ENCODE measurements at regions not wholly inside any gene's neighbourhood (a gene's known extent, or its start where the extent isn't known, plus 50 kb on each side); places are given as distances from the start of the nearest gene placed in this dataset.
A peak's percentile ranks its signal among the peaks of the same experiment; 100 is the strongest.

DNA sequence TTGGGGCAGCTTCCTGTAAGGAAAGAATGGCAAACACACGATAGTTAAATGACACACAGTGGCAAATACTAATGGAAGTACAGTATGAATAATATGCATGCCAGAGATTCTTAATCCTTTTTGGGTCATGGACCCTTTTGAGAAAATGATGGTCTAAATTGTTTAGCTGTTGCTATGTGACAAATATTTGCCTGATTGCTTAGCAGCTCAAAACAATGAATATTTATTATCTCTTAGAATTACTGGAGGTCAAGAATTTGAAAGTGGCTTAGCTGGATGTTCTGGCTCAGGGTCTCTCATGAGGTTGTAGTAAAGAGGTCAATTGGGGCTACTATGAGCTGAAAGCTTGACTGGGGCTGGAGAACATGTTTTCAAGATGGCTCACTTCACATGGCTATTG is 69.7 kb downstream of the FANCF start:
- ChIA-PET POLR2A (no interaction called here), CTCF (interaction anchor here (0.8 to 3.1 kb wide), 5 partner anchors 11 to 425 kb away, joined by 3 to 12 read pairs (median 3); no protein-coding TSS in a partner anchor)
- TF ChIP-seq, protein P1, sequence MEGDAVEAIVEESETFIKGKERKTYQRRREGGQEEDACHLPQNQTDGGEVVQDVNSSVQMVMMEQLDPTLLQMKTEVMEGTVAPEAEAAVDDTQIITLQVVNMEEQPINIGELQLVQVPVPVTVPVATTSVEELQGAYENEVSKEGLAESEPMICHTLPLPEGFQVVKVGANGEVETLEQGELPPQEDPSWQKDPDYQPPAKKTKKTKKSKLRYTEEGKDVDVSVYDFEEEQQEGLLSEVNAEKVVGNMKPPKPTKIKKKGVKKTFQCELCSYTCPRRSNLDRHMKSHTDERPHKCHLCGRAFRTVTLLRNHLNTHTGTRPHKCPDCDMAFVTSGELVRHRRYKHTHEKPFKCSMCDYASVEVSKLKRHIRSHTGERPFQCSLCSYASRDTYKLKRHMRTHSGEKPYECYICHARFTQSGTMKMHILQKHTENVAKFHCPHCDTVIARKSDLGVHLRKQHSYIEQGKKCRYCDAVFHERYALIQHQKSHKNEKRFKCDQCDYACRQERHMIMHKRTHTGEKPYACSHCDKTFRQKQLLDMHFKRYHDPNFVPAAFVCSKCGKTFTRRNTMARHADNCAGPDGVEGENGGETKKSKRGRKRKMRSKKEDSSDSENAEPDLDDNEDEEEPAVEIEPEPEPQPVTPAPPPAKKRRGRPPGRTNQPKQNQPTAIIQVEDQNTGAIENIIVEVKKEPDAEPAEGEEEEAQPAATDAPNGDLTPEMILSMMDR (IDR thresholded peaks at IDR 0.05; ENCODE audit: control extremely low read depth, extremely low read depth, low read depth, missing control alignments), result no peak
- no peak for DNase-seq (ENCODE audit: extremely low spot score)

GRCh38 chr11:22554221-22554620 is 71.4 kb downstream of the FANCF start:
- CTCF ChIA-PET, result interaction anchor here (0.9 to 2.2 kb wide), 4 partner anchors 10 to 233 kb away, joined by 3 to 5 read pairs (median 5); no protein-coding TSS in a partner anchor
- POLR2A ChIA-PET, result no interaction called here
- peak; percentile 13 for DNase-seq (ENCODE audit: extremely low spot score)
- TF ChIP-seq, protein P1 (IDR thresholded peaks at IDR 0.05; ENCODE audit: control extremely low read depth, extremely low read depth, low read depth, missing control alignments), result no peak

DNA sequence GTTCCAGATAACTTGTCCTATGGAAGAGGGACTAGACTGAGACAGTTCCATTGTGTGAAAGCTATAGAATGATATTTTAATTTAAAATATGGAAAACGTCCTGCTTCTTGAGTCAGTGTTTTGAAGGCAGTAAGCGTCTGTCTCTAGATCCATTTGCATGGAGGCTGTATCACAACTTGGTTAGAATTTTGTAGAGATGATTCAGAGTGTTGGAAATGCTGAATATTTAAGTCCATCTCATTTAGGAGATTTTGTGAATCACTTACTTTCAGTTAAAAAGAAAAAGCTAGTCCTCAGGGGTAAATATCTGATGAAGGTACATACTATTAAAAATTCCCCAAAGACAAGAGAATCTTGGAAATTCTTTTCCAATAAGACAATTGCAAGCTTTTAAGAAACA is 72.7 kb downstream of the FANCF start:
- POLR2A ChIA-PET, result no interaction called here
- CTCF ChIA-PET, result interaction anchor here (2.0 to 2.2 kb wide), 2 partner anchors 14 to 235 kb away, joined by 5 to 6 read pairs; no protein-coding TSS in a partner anchor
- TF ChIP-seq, protein P1 (IDR thresholded peaks at IDR 0.05; ENCODE audit: control extremely low read depth, extremely low read depth, low read depth, missing control alignments), result no peak
- DNase-seq (ENCODE audit: extremely low spot score), result no peak

DNA sequence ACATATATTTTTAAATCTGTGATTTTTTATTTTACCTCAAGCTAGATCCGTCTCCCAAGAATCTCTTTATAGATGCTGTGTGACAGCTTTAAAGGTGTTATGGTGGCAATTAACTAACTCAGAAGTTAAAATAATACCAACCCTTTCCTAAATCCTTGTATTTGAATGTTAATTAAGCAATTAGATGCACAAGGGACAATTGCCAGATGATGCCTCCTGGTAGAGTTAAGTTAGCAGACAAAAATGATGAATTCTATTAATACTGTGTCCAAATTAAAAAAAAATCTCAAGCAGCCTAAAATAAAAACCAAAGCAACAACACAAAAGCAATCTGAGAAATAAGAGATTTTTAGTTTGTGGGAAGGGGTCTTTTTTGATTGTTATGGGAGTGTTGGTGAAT is 78.9 kb downstream of the FANCF start:
- POLR2A ChIA-PET, result no interaction called here
- TF ChIP-seq, protein P1 (IDR thresholded peaks at IDR 0.05; ENCODE audit: control extremely low read depth, extremely low read depth, low read depth, missing control alignments), result no peak
- DNase-seq (ENCODE audit: extremely low spot score), result no peak
- CTCF ChIA-PET, result no interaction called here

- ChIA-PET POLR2A (no interaction called here), CTCF (interaction anchor here (0.9 to 1.3 kb wide), 2 partner anchors 9 to 235 kb away, joined by 3 to 4 read pairs; no protein-coding TSS in a partner anchor)
- no peak for DNase-seq (ENCODE audit: extremely low spot score)
- TF ChIP-seq, protein P1 (IDR thresholded peaks at IDR 0.05; ENCODE audit: control extremely low read depth, extremely low read depth, low read depth, missing control alignments), result no peak
Observed at GRCh38 chr11:22543261-22543660, 82.4 kb downstream of the FANCF start.

DNA sequence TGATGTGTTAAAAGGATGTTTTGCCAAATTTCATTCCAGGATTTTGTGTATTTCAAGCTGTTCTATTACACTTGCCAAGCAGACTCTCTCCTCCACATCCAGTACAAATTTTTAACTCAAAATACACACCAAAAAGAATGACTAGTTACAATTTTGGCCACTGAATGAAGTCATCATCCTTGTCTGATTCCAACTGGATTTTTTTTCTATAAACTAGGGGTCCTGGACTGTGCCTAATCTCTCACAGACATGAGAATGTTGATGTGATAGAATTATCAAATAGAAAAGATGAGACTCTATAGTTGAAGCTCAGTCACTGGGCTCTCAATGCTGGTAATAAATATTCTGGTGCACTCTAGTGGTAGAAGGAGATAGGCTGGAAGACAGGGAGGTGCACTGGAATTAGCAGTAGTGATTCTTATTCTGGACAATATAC is 85.8 kb downstream of the FANCF start:
- TF ChIP-seq, protein P1 (IDR thresholded peaks at IDR 0.05; ENCODE audit: control extremely low read depth, extremely low read depth, low read depth, missing control alignments), result peak; percentile 25
- ChIA-PET CTCF (interaction anchor here (1.6 to 1.9 kb wide), 2 partner anchors 18 to 205 kb away, joined by 5 read pairs; no protein-coding TSS in a partner anchor), POLR2A (no interaction called here)
- DNase-seq (ENCODE audit: extremely low spot score), result no peak
